MCF 10A (cell line): ENCODE measurements at regions not wholly inside any gene's neighbourhood (a gene's known extent, or its start where the extent isn't known, plus 50 kb on each side); places are given as distances from the start of the nearest gene placed in this dataset.

Experiments
- BruUV-seq: library from RNA; stranded (reverse); fragments of 400-500 nt; replicated peaks from 2 replicates; lab custom pipeline; 2021; lab: Mats Ljungman, UMichigan
- CTCF ChIA-PET: fragments of 300-600 bp; sonication (Branson Sonifier 250); formaldehyde crosslinking; extraction: SDS; loops from one replicate; lab custom pipeline; 2021; ENCODE audit warnings: antibody characterized with exemption, inconsistent platforms; lab: Yijun Ruan, JAX
- POLR2A ChIA-PET: fragments of 300-600, 350-650 bp; sonication (Branson Sonifier 250); formaldehyde crosslinking; extraction: SDS; loops from one replicate; lab custom pipeline; 2020; ENCODE audit warnings: antibody characterized with exemption, inconsistent platforms; lab: Yijun Ruan, JAX
- DNase-seq: peaks from one replicate; pipeline ENCODE4 v3.0.0-alpha.2; 2018; ENCODE audit not compliant: unreplicated experiment
- H3K27ac Mint-ChIP-seq: one replicate; pipeline ENCODE4 v1.8.0; 2022; ENCODE audit warnings: mild to moderate bottlenecking, low read depth, mixed read lengths; ENCODE audit not compliant: unreplicated experiment
- H3K27me3 Mint-ChIP-seq: one replicate; pipeline ENCODE4 v1.8.0; 2022; ENCODE audit warnings: mixed read lengths; ENCODE audit not compliant: insufficient read depth, unreplicated experiment
- H3K36me3 Mint-ChIP-seq: one replicate; pipeline ENCODE4 v1.8.0; 2022; ENCODE audit warnings: mild to moderate bottlenecking, moderate library complexity, mixed read lengths; ENCODE audit not compliant: insufficient read depth, unreplicated experiment
- H3K4me1 Mint-ChIP-seq: one replicate; pipeline ENCODE4 v1.8.0; 2022; ENCODE audit warnings: mixed read lengths; ENCODE audit not compliant: insufficient read depth, unreplicated experiment
- H3K4me3 Mint-ChIP-seq: one replicate; pipeline ENCODE4 v1.8.0; 2022; ENCODE audit warnings: mild to moderate bottlenecking, moderate library complexity, mixed read lengths; ENCODE audit not compliant: unreplicated experiment
- H3K9me3 Mint-ChIP-seq: one replicate; pipeline ENCODE4 v1.8.0; 2022; ENCODE audit warnings: mixed read lengths; ENCODE audit not compliant: unreplicated experiment
- CTCF ChIP-seq: fragments of 200-600 bp; IDR thresholded peaks from one replicate; pipeline ENCODE4 v1.8.0; 2022; ENCODE audit warnings: antibody characterized with exemption, mild to moderate bottlenecking; ENCODE audit not compliant: unreplicated experiment
- intact Hi-C: fragments of 100-400 bp; cut with micrococcal nuclease; formaldehyde crosslinking; loops from 2 replicates; pipeline ENCODE4 v1.14.1; 2022

GRCh38 chr1:119294199-119294598 is 74.4 kb upstream of the HAO2 start:
- no peak for TF ChIP-seq CTCF
- BruUV-seq, result no TSS peak
- no peak overlapping the region for H3K27ac Mint-ChIP-seq
- intact Hi-C loops, result no loop called here
- H3K36me3 Mint-ChIP-seq, result no peaks in the 10 kb centered on the region
- no peaks in the 10 kb centered on the region for H3K9me3 Mint-ChIP-seq
- peaks cover 13% of the 10 kb centered on the region for H3K4me1 Mint-ChIP-seq
- ChIA-PET CTCF (interaction anchor here (1.3 to 1.4 kb wide), 2 partner anchors 8 to 17 kb away, joined by 3 to 7 read pairs; no protein-coding TSS in a partner anchor), POLR2A (no interaction called here)
- peaks cover 46% of the 10 kb centered on the region for H3K27me3 Mint-ChIP-seq
- H3K4me3 Mint-ChIP-seq, result no peak overlapping the region
- DNase-seq, result no peak

- no peak overlapping the region for H3K27ac Mint-ChIP-seq
- no peak for TF ChIP-seq CTCF
- intact Hi-C loops, result no loop called here
- H3K9me3 Mint-ChIP-seq, result no peaks in the 10 kb centered on the region
- no peak for DNase-seq
- H3K4me1 Mint-ChIP-seq, result peaks cover 13% of the 10 kb centered on the region
- no peak overlapping the region for H3K4me3 Mint-ChIP-seq
- peaks cover 51% of the 10 kb centered on the region for H3K27me3 Mint-ChIP-seq
- BruUV-seq, result no TSS peak
- no peaks in the 10 kb centered on the region for H3K36me3 Mint-ChIP-seq
- ChIA-PET POLR2A (interaction anchor here (0.6 kb wide), 1 partner anchor 285 kb away, joined by 3 read pairs; no protein-coding TSS in a partner anchor), CTCF (interaction anchor here (1.3 to 1.4 kb wide), 3 partner anchors 9 to 72 kb away, joined by 3 to 7 read pairs (median 4); no protein-coding TSS in a partner anchor)
These were observed 73.9 kb upstream of the HAO2 start for GRCh38 chr1:119294722-119295121.

- TF ChIP-seq CTCF, result no peak
- H3K4me1 Mint-ChIP-seq, result no peaks in the 10 kb centered on the region
- no peaks in the 10 kb centered on the region for H3K36me3 Mint-ChIP-seq
- H3K27me3 Mint-ChIP-seq, result peaks cover 80% of the 10 kb centered on the region
- no peak overlapping the region for H3K27ac Mint-ChIP-seq
- H3K9me3 Mint-ChIP-seq, result no peaks in the 10 kb centered on the region
- H3K4me3 Mint-ChIP-seq, result no peak overlapping the region
- no TSS peak for BruUV-seq
- ChIA-PET POLR2A (no interaction called here), CTCF (interaction anchor here (1.6 to 2.2 kb wide), 2 partner anchors 14 to 23 kb away, joined by 6 to 9 read pairs; no protein-coding TSS in a partner anchor)
- intact Hi-C loops, result no loop called here
- DNase-seq, result peak; percentile 78
These were observed 69.8 kb upstream of the HAO2 start for GRCh38 chr1:119298687-119299303.

GRCh38 chr1:119302011-119302410 is 66.6 kb upstream of the HAO2 start:
- no peak overlapping the region for H3K4me3 Mint-ChIP-seq
- H3K27ac Mint-ChIP-seq, result no peak overlapping the region
- H3K27me3 Mint-ChIP-seq, result peaks cover 88% of the 10 kb centered on the region
- DNase-seq, result no peak
- no peaks in the 10 kb centered on the region for H3K36me3 Mint-ChIP-seq
- no TSS peak for BruUV-seq
- TF ChIP-seq CTCF, result no peak
- POLR2A ChIA-PET, result no interaction called here
- intact Hi-C loops, result no loop called here
- H3K9me3 Mint-ChIP-seq, result no peaks in the 10 kb centered on the region
- H3K4me1 Mint-ChIP-seq, result no peaks in the 10 kb centered on the region
- CTCF ChIA-PET, result no interaction called here
